ENCODE measurements at regions not wholly inside any gene's neighbourhood (a gene's known extent, or its start where the extent isn't known, plus 50 kb on each side); places are given as distances from the start of the nearest gene placed in this dataset.
A peak's percentile ranks its signal among the peaks of the same experiment; 100 is the strongest.
"Not testable (repeated sequence)": the region's sequence is repeated elsewhere in the genome, so short reads cannot be mapped to it uniquely, and the experiment has no call there.

DNA sequence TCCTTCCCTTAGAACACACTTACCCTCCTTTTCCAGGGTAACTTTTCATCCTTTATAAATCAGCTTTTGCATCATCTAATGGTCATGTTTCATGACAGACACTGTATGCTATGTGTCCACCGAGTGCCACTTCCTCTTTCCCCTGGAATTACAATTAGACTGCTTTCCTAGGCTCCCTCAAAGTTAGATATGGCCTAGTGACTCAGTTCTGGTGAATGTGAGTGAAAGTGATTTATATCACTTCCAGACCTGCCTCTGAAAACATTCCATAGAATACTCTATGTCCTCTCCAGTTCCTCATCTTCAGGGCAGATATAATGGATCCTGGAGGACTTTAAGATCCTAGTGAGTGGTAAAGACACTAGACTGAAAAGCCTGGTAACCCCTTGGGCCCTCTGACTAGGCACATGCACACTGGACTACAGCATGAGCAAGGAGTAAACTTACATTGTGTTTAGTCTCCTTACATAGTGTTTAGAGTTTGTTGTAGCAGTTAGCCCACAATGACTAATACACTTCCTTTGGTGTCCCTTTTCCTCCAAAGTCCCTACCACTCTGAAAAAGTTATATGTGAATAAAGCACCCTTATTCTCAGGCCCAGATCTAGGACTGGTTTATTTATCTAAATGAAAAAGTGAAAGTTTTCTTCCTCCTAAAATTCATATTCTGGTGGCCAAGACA, 59.3 kb downstream of the GPR88 start:
- H3K4me3 ChIP-seq (ENCODE audit: control insufficient read depth, low read depth, low read length), result no peak overlapping the region
- TF ChIP-seq, protein P1, sequence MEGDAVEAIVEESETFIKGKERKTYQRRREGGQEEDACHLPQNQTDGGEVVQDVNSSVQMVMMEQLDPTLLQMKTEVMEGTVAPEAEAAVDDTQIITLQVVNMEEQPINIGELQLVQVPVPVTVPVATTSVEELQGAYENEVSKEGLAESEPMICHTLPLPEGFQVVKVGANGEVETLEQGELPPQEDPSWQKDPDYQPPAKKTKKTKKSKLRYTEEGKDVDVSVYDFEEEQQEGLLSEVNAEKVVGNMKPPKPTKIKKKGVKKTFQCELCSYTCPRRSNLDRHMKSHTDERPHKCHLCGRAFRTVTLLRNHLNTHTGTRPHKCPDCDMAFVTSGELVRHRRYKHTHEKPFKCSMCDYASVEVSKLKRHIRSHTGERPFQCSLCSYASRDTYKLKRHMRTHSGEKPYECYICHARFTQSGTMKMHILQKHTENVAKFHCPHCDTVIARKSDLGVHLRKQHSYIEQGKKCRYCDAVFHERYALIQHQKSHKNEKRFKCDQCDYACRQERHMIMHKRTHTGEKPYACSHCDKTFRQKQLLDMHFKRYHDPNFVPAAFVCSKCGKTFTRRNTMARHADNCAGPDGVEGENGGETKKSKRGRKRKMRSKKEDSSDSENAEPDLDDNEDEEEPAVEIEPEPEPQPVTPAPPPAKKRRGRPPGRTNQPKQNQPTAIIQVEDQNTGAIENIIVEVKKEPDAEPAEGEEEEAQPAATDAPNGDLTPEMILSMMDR (conservative IDR thresholded peaks at IDR 0.05; ENCODE audit: control insufficient read depth, insufficient read depth, low read depth, low read length), result no peak
- peak; percentile 85 for DNase-seq (ENCODE audit: low read depth)

- TF ChIP-seq, protein P1 (conservative IDR thresholded peaks at IDR 0.05; ENCODE audit: control insufficient read depth, insufficient read depth, low read depth, low read length), result no peak
- no peak overlapping the region for H3K4me3 ChIP-seq (ENCODE audit: control insufficient read depth, low read depth, low read length)
- DNase-seq (ENCODE audit: low read depth), result no peak
Observed at GRCh38 chr1:100597784-100598183, 59.8 kb downstream of the GPR88 start.

DNA sequence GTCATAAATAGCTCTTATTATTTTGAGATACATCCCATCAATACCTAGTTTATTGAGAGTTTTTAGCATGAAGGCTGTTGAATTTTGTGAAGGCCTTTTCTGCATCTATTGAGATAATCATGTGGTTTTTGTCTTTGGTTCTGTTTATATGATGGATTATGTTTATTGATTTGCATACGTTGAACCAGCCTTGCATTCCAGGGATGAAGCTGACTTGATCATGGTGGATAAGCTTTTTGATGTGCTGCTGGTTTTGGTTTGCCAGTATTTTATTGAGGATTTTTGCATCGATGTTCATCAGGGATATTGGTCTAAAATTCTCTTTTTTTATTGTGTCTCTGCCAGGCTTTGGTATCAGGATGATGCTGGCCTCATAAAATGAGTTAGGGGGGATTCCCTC, 62.4 kb downstream of the GPR88 start:
- H3K4me3 ChIP-seq (ENCODE audit: control insufficient read depth, low read depth, low read length); DNase-seq (ENCODE audit: low read depth): not testable (repeated sequence)

DNA sequence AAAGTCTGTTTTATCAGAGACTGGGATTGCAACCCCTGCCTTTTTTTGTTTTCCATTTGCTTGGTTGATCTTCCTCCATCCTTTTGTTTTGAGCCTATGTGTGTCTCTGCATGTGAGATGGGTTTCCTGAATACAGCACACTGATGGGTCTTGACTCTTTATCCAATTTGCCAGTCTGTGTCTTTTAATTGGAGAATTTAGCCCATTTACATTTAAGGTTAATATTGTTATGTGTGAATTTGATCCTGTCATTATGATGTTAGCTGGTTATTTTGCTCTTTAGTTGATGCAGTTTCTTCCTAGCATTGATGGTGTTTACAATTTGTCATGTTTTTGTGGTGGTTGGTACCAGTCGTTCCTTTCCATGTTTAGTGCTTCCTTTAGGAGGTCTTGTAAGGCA, 64.1 kb downstream of the GPR88 start:
- not testable (repeated sequence) for H3K4me3 ChIP-seq (ENCODE audit: control insufficient read depth, low read depth, low read length); DNase-seq (ENCODE audit: low read depth)

- H3K4me3 ChIP-seq (ENCODE audit: control insufficient read depth, low read depth, low read length), result no peak overlapping the region
- TF ChIP-seq, protein P1 (conservative IDR thresholded peaks at IDR 0.05; ENCODE audit: control insufficient read depth, insufficient read depth, low read depth, low read length), result no peak
- DNase-seq (ENCODE audit: low read depth), result no peak
Observed at GRCh38 chr1:100604372-100604771, 66.4 kb downstream of the GPR88 start.

DNA sequence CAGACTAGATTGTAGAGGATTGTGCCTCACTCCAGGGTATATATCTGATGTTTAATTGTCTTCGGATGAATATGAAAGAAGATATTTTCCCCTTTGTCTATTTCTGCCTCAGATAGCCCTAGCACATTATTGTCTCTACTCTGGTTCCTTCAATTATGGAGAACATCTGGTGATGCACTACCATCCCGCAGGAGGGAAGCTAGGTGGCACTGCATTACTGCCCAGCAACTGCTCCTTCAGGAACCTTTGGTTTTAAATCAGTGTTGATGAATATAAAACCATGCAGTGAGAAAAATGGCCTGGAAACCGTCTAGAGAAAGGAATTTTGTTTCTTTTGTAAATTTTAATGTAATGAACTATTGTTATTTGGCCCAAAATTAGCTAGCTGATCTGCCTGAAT, 68.5 kb downstream of the GPR88 start:
- H3K4me3 ChIP-seq (ENCODE audit: control insufficient read depth, low read depth, low read length), result no peak overlapping the region
- DNase-seq (ENCODE audit: low read depth), result peak; percentile 71
- TF ChIP-seq, protein P1 (conservative IDR thresholded peaks at IDR 0.05; ENCODE audit: control insufficient read depth, insufficient read depth, low read depth, low read length), result peak; percentile 78

GRCh38 chr1:100607628-100608240, 69.8 kb downstream of the GPR88 start:
- H3K4me3 ChIP-seq (ENCODE audit: control insufficient read depth, low read depth, low read length), result no peak overlapping the region
- TF ChIP-seq, protein P1 (conservative IDR thresholded peaks at IDR 0.05; ENCODE audit: control insufficient read depth, insufficient read depth, low read depth, low read length), result no peak
- DNase-seq (ENCODE audit: low read depth), result no peak

DNA sequence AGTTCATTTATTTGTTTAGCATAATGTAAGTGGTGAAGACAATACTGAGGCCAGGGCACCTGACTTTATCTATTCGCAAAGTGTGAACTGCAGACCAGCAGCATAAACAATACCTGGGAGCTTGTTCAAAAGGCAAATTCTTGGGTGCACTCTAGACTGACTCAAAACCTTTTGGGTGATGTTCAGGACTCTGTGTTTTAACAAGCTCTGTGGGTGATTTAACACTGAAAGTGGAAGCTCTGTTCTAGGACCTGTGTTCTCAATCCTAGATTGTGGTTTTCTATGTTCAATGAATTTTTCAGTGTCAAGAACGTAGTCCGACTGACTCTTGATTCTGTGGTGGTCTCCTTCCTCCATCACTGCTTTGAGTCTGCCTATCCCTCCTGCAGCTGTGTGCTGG, 71.9 kb downstream of the GPR88 start:
- TF ChIP-seq, protein P1 (conservative IDR thresholded peaks at IDR 0.05; ENCODE audit: control insufficient read depth, insufficient read depth, low read depth, low read length), result no peak
- no peak overlapping the region for H3K4me3 ChIP-seq (ENCODE audit: control insufficient read depth, low read depth, low read length)
- no peak for DNase-seq (ENCODE audit: low read depth)

All from fibroblast of mammary gland (primary cell).